MM.1S (cell line): ENCODE measurements at regions not wholly inside any gene's neighbourhood (a gene's known extent, or its start where the extent isn't known, plus 50 kb on each side); places are given as distances from the start of the nearest gene placed in this dataset.

Source experiments
- DNase-seq: peaks from one replicate; pipeline ENCODE4 v3.0.0-alpha.2; 2015
- H2AFZ ChIP-seq: fragments of 300-600 bp; sonication (generic); 2 replicates; pipeline ENCODE4 v1.6.0; 2016; ENCODE audit warnings: antibody characterized with exemption, low read length
- H3F3A ChIP-seq: fragments of 300-600 bp; sonication (generic); 2 replicates; pipeline ENCODE4 v1.6.1; 2016; ENCODE audit warnings: mild to moderate bottlenecking, antibody characterized with exemption, low read length, moderate library complexity, mixed read lengths; ENCODE audit not compliant: insufficient read depth
- H3K27ac ChIP-seq: fragments of 300-600 bp; sonication (generic); 2 replicates; pipeline ENCODE4 v1.5.1; 2016; ENCODE audit warnings: mild to moderate bottlenecking, low read length
- H3K27me3 ChIP-seq: fragments of 300-600 bp; sonication (generic); replicated peaks from 2 replicates; pipeline ENCODE4 v1.6.0; 2016; ENCODE audit warnings: low read length; ENCODE audit not compliant: insufficient read depth
- H3K36me3 ChIP-seq: fragments of 300-600 bp; sonication (generic); replicated peaks from 2 replicates; pipeline ENCODE4 v1.6.1; 2016; ENCODE audit warnings: mild to moderate bottlenecking, low read length, mixed read lengths; ENCODE audit not compliant: insufficient read depth
- H3K4me1 ChIP-seq: fragments of 300-600 bp; sonication (generic); 2 replicates; pipeline ENCODE4 v1.6.1; 2016; ENCODE audit warnings: low read length, mixed read lengths
- H3K4me2 ChIP-seq: fragments of 300-600 bp; sonication (generic); 2 replicates; pipeline ENCODE4 v1.6.0; 2016; ENCODE audit warnings: low read depth, low read length
- H3K4me3 ChIP-seq: fragments of 300-600 bp; sonication (generic); 2 replicates; pipeline ENCODE4 v1.5.1; 2016; ENCODE audit warnings: low read length, mixed read lengths
- H3K79me2 ChIP-seq: fragments of 300-600 bp; sonication (generic); 2 replicates; pipeline ENCODE4 v1.6.1; 2016; ENCODE audit warnings: mixed run types, low read length, mixed read lengths
- H3K9ac ChIP-seq: fragments of 300-600 bp; sonication (generic); 2 replicates; pipeline ENCODE4 v1.6.1; 2016; ENCODE audit warnings: low read length, mixed read lengths
- H3K9me2 ChIP-seq: fragments of 300-600 bp; sonication (generic); replicated peaks from 2 replicates; pipeline ENCODE4 v1.6.1; 2016; ENCODE audit warnings: mild to moderate bottlenecking, low read length, mixed read lengths; ENCODE audit not compliant: insufficient read depth
- H3K9me3 ChIP-seq: fragments of 300-600 bp; sonication (generic); replicated peaks from 2 replicates; pipeline ENCODE4 v1.6.1; 2016; ENCODE audit warnings: mild to moderate bottlenecking, low read length, mixed read lengths; ENCODE audit not compliant: insufficient read depth
- H4K20me1 ChIP-seq: fragments of 300-600 bp; sonication (generic); 2 replicates; pipeline ENCODE4 v1.6.1; 2016; ENCODE audit warnings: mild to moderate bottlenecking, low read length, moderate library complexity, mixed read lengths; ENCODE audit not compliant: insufficient read depth
- EZH2 ChIP-seq: fragments of 300-600 bp; sonication (generic); optimal IDR thresholded peaks from 2 replicates; pipeline ENCODE3; 2017; ENCODE audit warnings: low read depth, mild to moderate bottlenecking, antibody characterized with exemption, low read length, mixed read lengths
- EZH2phosphoT487 ChIP-seq: fragments of 300-600 bp; sonication (generic); IDR thresholded peaks from 2 replicates; pipeline ENCODE4 v1.6.1; 2018; ENCODE audit warnings: antibody characterized with exemption, low read length
- TF ChIP-seq, protein P1 (sequence below): fragments of 300-600 bp; sonication (generic); IDR thresholded peaks from 2 replicates; pipeline ENCODE4 v1.5.1; 2016; ENCODE audit warnings: antibody characterized with exemption, low read length, mixed read lengths

DNA sequence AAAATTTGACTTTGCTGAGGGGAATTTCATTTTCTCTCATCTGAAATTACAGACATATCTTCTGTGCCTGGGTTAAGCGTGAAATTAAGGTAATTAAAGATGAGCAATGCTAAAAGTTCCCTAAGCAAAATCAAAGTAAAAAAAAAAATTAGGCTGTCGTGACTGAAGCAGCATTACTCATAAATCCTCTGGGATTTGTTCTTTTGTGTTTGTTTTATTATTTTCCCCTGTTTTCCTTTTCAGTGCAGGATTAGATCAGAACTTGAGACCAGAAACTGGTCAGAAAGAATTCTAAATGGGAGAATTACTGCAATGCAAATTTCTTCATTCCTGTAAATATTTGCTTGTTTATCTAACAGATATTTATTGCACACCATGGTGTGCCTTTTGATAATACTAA lies 141.4 kb upstream of the BET1 start:
- Histone ChIP-seq H3K9me3 (no peaks in the 10 kb centered on the region), H3K9me2 (no peaks in the 10 kb centered on the region), H3K27ac (no peak overlapping the region), H3K4me3 (no peak overlapping the region), H4K20me1 (no peaks in the 10 kb centered on the region), H3K4me2 (no peak overlapping the region), H3K79me2 (no peaks in the 10 kb centered on the region), H3K36me3 (no peaks in the 10 kb centered on the region), H3K9ac (no peak overlapping the region), H3F3A (no peaks in the 10 kb centered on the region), H2AFZ (no peak overlapping the region), H3K27me3 (no peaks in the 10 kb centered on the region), H3K4me1 (no peaks in the 10 kb centered on the region)
- no peak for DNase-seq
- TF ChIP-seq, protein P1, sequence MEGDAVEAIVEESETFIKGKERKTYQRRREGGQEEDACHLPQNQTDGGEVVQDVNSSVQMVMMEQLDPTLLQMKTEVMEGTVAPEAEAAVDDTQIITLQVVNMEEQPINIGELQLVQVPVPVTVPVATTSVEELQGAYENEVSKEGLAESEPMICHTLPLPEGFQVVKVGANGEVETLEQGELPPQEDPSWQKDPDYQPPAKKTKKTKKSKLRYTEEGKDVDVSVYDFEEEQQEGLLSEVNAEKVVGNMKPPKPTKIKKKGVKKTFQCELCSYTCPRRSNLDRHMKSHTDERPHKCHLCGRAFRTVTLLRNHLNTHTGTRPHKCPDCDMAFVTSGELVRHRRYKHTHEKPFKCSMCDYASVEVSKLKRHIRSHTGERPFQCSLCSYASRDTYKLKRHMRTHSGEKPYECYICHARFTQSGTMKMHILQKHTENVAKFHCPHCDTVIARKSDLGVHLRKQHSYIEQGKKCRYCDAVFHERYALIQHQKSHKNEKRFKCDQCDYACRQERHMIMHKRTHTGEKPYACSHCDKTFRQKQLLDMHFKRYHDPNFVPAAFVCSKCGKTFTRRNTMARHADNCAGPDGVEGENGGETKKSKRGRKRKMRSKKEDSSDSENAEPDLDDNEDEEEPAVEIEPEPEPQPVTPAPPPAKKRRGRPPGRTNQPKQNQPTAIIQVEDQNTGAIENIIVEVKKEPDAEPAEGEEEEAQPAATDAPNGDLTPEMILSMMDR = no peak
- TF ChIP-seq EZH2phosphoT487 (no peak), EZH2 (no peak)

DNA sequence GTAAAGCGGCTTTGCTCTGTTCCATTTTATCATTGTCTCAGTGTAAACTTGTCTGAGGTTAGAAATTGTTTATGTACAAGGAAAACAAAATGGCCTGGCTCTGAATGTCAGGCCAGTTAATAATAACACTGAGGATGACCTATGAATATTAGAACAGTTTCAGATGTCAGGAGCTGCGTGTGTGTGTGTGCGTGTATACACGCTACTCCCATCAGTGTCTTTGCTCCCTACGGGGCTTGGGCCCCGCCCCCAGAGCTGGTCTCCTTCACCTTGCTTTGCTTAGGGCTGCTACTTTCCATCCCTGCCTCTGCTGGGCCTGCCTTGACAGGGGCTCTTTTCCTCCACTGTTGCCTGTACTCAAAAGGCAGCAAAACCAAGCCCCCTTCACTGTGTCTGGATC lies 142.3 kb upstream of the BET1 start:
- H3K36me3 ChIP-seq = no peaks in the 10 kb centered on the region
- H3K27me3 ChIP-seq = no peaks in the 10 kb centered on the region
- no peak overlapping the region for H3K4me2 ChIP-seq
- H3K9me3 ChIP-seq = no peaks in the 10 kb centered on the region
- no peaks in the 10 kb centered on the region for H3F3A ChIP-seq
- H3K27ac ChIP-seq = no peak overlapping the region
- no peak for DNase-seq
- H3K9me2 ChIP-seq = no peaks in the 10 kb centered on the region
- H2AFZ ChIP-seq = no peak overlapping the region
- no peaks in the 10 kb centered on the region for H3K79me2 ChIP-seq
- H4K20me1 ChIP-seq = no peaks in the 10 kb centered on the region
- H3K4me3 ChIP-seq = no peak overlapping the region
- no peaks in the 10 kb centered on the region for H3K4me1 ChIP-seq
- no peak overlapping the region for H3K9ac ChIP-seq
- TF ChIP-seq EZH2 (no peak), EZH2phosphoT487 (no peak)
- TF ChIP-seq, protein P1 = no peak

DNA sequence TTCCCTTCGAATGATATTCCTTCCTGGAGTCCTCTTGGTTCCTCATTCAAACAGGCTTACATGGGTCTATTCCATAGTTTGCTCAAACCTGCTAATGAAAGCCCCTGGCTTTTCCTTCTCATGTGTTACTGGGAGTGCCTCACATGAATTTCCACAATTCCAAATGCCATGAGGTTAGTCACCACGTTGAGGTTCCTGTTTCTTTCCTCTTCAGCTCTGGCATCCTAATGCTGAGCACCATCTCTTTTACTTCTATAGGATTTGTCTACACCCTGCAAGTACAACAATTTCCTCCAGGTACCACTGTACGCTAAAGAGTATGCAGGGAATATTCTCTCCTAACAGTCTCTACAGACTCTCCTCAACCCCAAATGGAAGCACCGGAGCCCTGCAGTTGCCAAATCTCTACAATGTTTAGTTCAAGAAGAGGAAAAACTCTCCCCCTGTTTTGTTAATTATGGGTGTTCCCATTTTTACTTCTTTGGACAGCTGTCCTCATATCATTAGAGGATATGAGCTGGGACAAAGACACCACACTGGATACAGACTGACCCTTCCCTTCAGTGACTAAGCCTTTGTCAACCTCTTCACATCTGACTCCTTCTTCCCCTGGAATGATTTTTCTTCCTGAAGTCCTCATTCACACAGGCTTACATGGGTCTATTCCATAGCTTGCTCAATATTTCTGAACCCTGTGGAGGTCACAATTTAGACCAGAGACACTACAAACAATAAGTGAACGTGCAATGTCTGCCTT lies 145.8 kb upstream of the BET1 start:
- no peaks in the 10 kb centered on the region for H4K20me1 ChIP-seq
- H3K36me3 ChIP-seq = no peaks in the 10 kb centered on the region
- no peaks in the 10 kb centered on the region for H3F3A ChIP-seq
- H3K27ac ChIP-seq = no peak overlapping the region
- TF ChIP-seq EZH2 (no peak), EZH2phosphoT487 (no peak)
- TF ChIP-seq, protein P1 = no peak
- no peak for DNase-seq
- no peak overlapping the region for H2AFZ ChIP-seq
- H3K9me3 ChIP-seq = no peaks in the 10 kb centered on the region
- no peaks in the 10 kb centered on the region for H3K27me3 ChIP-seq
- no peaks in the 10 kb centered on the region for H3K9me2 ChIP-seq
- H3K4me3 ChIP-seq = no peak overlapping the region
- no peaks in the 10 kb centered on the region for H3K79me2 ChIP-seq
- H3K9ac ChIP-seq = no peak overlapping the region
- no peaks in the 10 kb centered on the region for H3K4me1 ChIP-seq
- H3K4me2 ChIP-seq = no peak overlapping the region
